EH (cell line): ENCODE measurements at regions not wholly inside any gene's neighbourhood (a gene's known extent, or its start where the extent isn't known, plus 50 kb on each side); places are given as distances from the start of the nearest gene placed in this dataset.

Experiments used
- DNase-seq: peaks from one replicate; pipeline ENCODE4 v3.0.0-alpha.2; 2015; ENCODE audit warnings: low read depth

DNA sequence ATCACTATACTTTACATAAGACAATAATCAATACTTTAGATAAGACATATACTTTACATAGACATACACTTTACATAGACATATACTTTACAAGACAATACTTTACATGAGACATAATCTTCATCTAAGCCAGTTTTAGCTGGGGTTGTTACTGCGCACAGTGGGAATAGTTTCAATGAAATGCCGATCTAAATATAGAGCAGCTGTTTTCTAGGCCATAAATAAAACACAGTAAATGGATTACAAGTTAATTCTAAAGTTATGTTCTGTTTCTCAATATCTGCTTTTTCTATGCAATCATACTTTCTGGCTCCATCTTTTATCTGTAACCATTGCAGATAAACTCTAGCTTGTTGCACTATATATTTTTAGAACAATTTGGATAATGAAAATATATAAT, 1470.6 kb upstream of the PABPC4L start:
- DNase-seq = no peak

DNA sequence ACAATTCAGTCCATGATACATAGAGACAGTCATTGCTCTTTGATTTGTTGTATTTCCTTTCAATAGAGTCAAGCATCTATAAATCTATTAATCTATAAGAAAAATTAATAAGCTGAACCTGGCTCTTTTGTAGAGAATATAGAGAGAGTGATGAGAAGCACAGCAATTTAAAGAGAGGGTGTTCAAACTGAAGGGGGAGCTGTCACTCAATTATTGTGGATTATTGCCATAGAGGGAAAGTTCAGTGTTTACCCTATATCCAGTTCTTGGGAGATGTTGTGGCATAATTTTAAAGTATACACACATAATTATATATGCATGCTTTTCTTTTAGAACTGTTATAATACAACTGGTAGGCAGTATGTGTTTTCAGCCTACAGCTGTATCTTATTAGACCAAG, 1469.0 kb upstream of the PABPC4L start:
- no peak for DNase-seq
